Hematopoietic multipotent progenitor cell (in vitro differentiated cells): ENCODE measurements at regions not wholly inside any gene's neighbourhood (a gene's known extent, or its start where the extent isn't known, plus 50 kb on each side); places are given as distances from the start of the nearest gene placed in this dataset.
"Not testable (repeated sequence)": the region's sequence is repeated elsewhere in the genome, so short reads cannot be mapped to it uniquely, and the experiment has no call there.

Experiments
- DNase-seq, 3 donors: peaks; one replicate each; pipeline ENCODE4 v3.0.0-alpha.2; 2011 to 2015; ENCODE audit warnings: low read depth in 2 of 3, low spot score in 2 of 3

- DNase-seq = no peak
Observed at GRCh38 chr4:8723222-8723980, 130.8 kb downstream of the CPZ start.

GRCh38 chr4:8722556-8722955, 130.0 kb downstream of the CPZ start:
- no peak for DNase-seq

GRCh38 chr4:8721621-8722020, 129.1 kb downstream of the CPZ start:
- DNase-seq = no peak

GRCh38 chr4:8719421-8719820, 126.9 kb downstream of the CPZ start:
- no peak for DNase-seq

- not testable (repeated sequence) for DNase-seq
Observed at GRCh38 chr4:8717470-8717869, 124.9 kb downstream of the CPZ start.

GRCh38 chr4:8710946-8711345, 118.4 kb downstream of the CPZ start:
- no peak for DNase-seq

- DNase-seq = no peak
Observed at GRCh38 chr4:8710416-8710815, 117.9 kb downstream of the CPZ start.

- no peak for DNase-seq
Observed at GRCh38 chr4:8709729-8710360, 117.3 kb downstream of the CPZ start.

- no peak for DNase-seq
Observed at GRCh38 chr4:8709050-8709728, 116.6 kb downstream of the CPZ start.

- no peak for DNase-seq
Observed at GRCh38 chr4:8708401-8709021, 115.9 kb downstream of the CPZ start.

GRCh38 chr4:8707045-8707781, 114.6 kb downstream of the CPZ start:
- no peak for DNase-seq

- no peak for DNase-seq
Observed at GRCh38 chr4:8706216-8707044, 113.9 kb downstream of the CPZ start.

GRCh38 chr4:8705161-8706145, 112.9 kb downstream of the CPZ start:
- no peak for DNase-seq

GRCh38 chr4:8704632-8705031, 112.1 kb downstream of the CPZ start:
- no peak for DNase-seq

GRCh38 chr4:8703857-8704495, 111.4 kb downstream of the CPZ start:
- no peak for DNase-seq

GRCh38 chr4:8703401-8703696, 110.8 kb downstream of the CPZ start:
- DNase-seq = no peak

- DNase-seq = no peak
Observed at GRCh38 chr4:8702516-8703400, 110.2 kb downstream of the CPZ start.
